Fibroblast of mammary gland (primary cell): ENCODE measurements at regions not wholly inside any gene's neighbourhood (a gene's known extent, or its start where the extent isn't known, plus 50 kb on each side); places are given as distances from the start of the nearest gene placed in this dataset.
"Not testable (repeated sequence)": the region's sequence is repeated elsewhere in the genome, so short reads cannot be mapped to it uniquely, and the experiment has no call there.

ENCODE experiments used
- DNase-seq: peaks from one replicate; pipeline ENCODE4 v3.0.0-alpha.2; 2010; ENCODE audit warnings: low read depth
- H3K4me3 ChIP-seq: 2 replicates; pipeline ENCODE4 v1.5.1; 2011; ENCODE audit warnings: low read depth, mild to moderate bottlenecking, low read length, moderate library complexity; ENCODE audit not compliant: control insufficient read depth
- TF ChIP-seq, protein P1 (sequence below): conservative IDR thresholded peaks from 2 replicates; pipeline ENCODE4 v1.5.1; 2011; ENCODE audit warnings: low read depth, low read length, inconsistent platforms; ENCODE audit not compliant: control insufficient read depth, insufficient read depth

DNA sequence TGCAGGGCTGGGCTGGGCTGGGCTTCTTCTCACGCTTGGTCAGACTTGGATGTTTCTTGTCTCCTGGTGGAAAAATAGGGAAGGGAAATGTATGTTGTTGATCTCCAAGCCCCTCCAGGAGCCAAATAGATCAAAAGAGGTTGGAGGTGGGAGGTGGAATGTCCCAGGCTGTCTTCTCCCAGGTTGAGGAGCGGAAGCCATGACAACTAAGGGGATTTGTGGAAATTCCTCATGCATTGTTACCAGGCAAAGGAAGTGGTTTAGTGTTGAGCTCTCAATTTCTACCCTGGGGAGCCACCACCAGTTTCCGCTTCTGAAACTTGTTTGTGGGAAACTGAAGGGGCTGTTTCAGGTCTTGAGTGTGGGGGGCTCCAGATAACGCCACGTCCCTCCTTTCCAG is 79.0 kb downstream of the SPRY4 start:
- no peak overlapping the region for H3K4me3 ChIP-seq
- no peak for DNase-seq
- TF ChIP-seq, protein P1, sequence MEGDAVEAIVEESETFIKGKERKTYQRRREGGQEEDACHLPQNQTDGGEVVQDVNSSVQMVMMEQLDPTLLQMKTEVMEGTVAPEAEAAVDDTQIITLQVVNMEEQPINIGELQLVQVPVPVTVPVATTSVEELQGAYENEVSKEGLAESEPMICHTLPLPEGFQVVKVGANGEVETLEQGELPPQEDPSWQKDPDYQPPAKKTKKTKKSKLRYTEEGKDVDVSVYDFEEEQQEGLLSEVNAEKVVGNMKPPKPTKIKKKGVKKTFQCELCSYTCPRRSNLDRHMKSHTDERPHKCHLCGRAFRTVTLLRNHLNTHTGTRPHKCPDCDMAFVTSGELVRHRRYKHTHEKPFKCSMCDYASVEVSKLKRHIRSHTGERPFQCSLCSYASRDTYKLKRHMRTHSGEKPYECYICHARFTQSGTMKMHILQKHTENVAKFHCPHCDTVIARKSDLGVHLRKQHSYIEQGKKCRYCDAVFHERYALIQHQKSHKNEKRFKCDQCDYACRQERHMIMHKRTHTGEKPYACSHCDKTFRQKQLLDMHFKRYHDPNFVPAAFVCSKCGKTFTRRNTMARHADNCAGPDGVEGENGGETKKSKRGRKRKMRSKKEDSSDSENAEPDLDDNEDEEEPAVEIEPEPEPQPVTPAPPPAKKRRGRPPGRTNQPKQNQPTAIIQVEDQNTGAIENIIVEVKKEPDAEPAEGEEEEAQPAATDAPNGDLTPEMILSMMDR, result no peak

DNA sequence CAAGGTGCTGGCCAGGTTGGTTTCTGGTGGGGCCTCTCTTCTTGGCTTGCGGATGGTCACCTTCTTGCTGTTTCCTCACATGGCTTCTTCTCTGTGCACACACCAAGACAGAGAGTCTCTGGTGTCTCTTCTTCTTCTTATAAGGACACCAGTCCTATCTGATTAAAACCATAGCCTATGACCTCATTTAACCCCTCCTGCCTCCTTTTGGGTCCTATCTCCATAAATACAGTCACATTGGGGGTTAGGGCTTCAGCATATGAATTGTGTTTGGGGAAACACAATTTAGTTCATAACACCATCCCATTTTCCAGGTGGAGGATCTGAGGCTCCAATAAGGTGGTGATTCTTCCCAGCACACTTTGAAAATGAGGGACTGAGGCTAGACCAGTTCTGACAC is 80.4 kb downstream of the SPRY4 start:
- H3K4me3 ChIP-seq, result no peak overlapping the region
- TF ChIP-seq, protein P1, result no peak
- DNase-seq, result no peak

DNA sequence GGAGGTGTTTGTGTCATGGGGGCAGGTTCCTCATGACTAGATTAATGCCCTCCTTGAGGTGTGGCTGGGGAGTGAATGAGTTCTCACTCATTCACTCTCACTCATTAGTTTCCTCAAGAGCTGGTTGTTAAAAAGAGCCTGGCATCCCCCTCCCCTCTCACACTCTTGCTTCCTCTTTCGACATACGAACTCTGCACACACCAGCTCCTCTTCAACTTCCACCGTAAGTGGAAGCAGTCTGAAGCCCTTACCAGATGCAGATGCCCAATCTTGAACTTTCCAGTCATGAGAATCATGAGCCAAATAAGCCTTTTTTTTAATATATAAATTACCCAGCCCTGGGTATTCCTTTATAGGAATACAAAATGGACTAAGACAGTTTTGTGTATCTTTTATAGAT is 82.5 kb downstream of the SPRY4 start:
- H3K4me3 ChIP-seq, result no peak overlapping the region
- TF ChIP-seq, protein P1, result no peak
- DNase-seq, result no peak

DNA sequence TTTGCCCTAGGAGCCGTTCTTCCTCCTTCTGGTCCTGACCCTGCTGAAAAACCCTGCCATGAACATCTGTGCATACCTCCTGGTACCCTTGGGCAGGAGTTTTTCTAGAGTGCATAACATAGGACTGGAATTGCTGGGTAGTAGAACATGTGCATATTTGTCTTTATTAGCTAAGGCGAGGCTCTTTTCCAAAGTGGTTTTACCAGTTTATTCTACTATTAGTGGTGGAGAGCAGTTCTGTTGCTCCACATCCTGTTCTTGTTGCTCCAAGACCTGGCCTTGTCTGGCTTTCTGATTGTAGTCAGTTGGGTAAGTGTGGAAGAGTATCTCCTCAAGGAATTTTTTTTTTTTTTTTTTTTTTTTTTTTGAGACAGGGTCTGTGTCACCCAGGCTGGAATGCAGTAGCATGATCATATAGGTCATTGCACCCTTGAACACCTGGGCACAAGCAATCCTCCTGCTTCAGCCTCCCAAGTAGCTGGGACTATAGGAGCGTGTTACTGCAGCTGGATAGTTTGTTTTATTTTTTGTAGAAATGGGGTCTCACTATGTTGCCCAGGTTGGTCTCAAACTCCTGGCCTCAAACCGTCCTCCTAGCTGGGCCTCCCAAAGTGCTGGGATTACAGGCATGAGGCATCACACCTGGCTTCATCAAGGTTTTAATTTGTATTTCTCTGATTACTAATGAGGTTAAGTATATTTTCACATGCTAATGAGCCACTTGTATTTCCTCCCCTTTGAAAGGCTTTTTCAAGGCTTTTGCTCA is 85.2 kb downstream of the SPRY4 start:
- no peak for DNase-seq
- TF ChIP-seq, protein P1, result no peak

DNA sequence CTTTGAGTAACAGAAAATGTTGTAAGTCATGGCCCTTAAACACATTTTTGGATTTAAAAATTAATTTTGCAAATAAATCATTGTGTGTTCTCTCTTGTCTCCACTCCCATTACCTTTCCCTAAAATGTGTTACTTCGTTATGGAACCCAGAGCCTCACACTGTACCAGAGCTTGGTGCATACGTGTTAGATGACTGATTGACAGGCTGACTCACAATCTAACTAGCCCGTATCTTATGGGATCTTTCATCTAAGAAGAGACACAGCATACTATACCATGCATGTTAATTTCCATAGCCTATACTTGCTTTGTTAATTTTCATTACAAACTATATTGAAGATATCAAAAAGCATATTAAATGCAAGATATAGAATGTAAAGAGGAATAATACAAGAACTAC is 87.1 kb downstream of the SPRY4 start:
- no peak overlapping the region for H3K4me3 ChIP-seq
- TF ChIP-seq, protein P1, result no peak
- no peak for DNase-seq

More for the DNA sequence above, 85.2 kb downstream of the SPRY4 start:
- no peak overlapping the region for H3K4me3 ChIP-seq

DNA sequence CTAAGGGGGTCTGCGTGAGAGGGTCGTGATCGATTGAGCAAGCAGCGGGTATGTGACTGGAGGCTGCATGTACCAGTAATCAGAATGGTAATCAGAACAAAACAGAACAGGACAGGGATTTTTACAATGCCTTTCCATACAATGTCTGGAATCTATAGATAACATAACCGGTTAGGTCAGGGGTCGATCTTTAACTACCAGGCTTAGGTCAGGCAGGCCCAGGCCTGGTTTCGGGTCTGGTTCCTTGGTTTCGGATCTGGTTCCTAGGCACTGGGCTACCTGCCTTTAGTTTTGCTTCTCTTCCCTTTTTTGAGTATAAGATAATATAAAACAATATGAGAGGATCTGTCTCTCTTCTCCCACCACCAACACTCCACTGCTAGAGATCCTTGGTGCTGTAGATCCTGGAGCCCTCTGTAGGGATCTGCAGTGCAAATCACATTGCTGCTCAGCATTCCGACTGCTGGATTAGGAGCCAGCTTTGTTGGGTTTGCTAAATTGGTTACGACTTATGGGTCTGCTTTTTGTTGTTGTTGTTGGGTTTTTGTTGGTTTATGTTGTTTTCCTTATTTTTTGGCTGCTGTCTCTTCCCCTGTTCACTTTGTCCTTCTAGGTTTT is 88.0 kb downstream of the SPRY4 start:
- DNase-seq, H3K4me3 ChIP-seq: not testable (repeated sequence)

DNA sequence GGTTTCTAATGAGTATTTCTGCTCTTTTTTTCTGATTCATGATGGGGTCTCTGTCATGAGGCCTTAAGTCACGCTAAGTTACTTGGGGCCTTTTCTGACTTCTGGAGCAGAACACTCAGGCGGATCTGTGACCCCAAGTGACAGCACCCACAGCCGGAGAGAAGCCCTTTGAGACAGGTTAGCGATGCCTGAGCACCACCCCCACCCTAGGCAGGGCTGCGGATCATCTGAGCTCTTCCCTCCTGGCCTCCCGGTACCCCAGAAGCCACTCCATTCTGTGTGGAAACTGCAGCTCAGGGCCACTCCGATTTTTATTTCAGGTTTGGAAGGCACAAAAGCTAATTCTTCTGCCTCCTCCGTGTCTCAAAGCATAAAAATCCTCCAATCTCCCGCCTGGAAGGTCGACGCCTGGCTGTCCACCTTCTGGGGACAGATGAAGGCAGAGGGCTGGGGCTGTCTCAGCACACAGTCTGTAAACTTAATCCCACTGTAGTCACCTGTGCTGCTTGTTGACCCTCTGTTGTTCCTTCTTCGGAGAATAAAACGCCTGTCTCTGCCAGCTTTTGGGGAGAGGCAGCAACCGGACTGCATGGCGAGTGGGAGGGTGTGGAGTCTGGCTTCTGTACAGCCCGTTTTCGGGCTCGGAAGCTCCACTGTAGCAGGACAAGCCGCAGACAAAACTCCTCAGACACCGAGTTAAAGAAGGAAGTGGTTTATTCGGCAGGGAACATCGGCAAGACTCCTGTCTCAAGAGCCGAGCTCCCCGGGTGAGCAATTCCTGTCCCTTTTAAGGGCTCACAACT is 88.8 kb downstream of the SPRY4 start:
- no peak overlapping the region for H3K4me3 ChIP-seq
- DNase-seq, result no peak
- TF ChIP-seq, protein P1, result no peak
